Thyroid gland (tissue), 4 donors: ENCODE measurements at regions not wholly inside any gene's neighbourhood (a gene's known extent, or its start where the extent isn't known, plus 50 kb on each side); places are given as distances from the start of the nearest gene placed in this dataset.

ENCODE experiments used
- DNase-seq, 2 donors: peaks; one replicate each; pipeline ENCODE4 v3.0.0-alpha.2; 2019
- H3K27ac ChIP-seq, 3 donors: fragments of 200-600 bp; sonication (generic); 1 replicate in 2 of 3; 2 replicates in 1 of 3; pipeline ENCODE4 v1.5.1; 2016 to 2019; ENCODE audit warnings: mild to moderate bottlenecking in 1 of 3, moderate library complexity in 1 of 3
- H3K27me3 ChIP-seq: fragments of 200-600 bp; sonication (generic); one replicate; pipeline ENCODE4 v1.5.1; 2019
- H3K36me3 ChIP-seq, 2 donors: fragments of 200-600 bp; sonication (generic); one replicate each; pipeline ENCODE4 v1.5.1; 2016 to 2019
- H3K4me1 ChIP-seq, 2 donors: fragments of 200-600 bp; sonication (generic); one replicate each; pipeline ENCODE4 v1.5.1; 2017 to 2019
- H3K4me3 ChIP-seq, 3 donors: fragments of 200-600 bp; sonication (generic); replicated peaks in 1 of 3; 1 replicate in 2 of 3; 2 replicates in 1 of 3; pipeline ENCODE4 v1.5.1; 2016; ENCODE audit warnings: mild to moderate bottlenecking in 1 of 3
- H3K9me3 ChIP-seq: fragments of 200-600 bp; sonication (generic); one replicate; pipeline ENCODE4 v1.5.1; 2017
- CTCF ChIP-seq, 6 experiments: fragments of 200-600 bp in 3 of 6; fragments of 450-650 bp in 3 of 6; sonication (generic) in 3 of 6; IDR thresholded peaks; one replicate each; pipeline ENCODE4 v1.5.1; 2016 to 2019; ENCODE audit warnings: antibody characterized with exemption in 6 of 6, mild to moderate bottlenecking in 2 of 6, inconsistent platforms in 1 of 6, moderate library complexity in 1 of 6
- POLR2A ChIP-seq, 2 donors: fragments of 450-650 bp; IDR thresholded peaks; one replicate each; pipeline ENCODE4 v1.6.1; 2017; ENCODE audit warnings: antibody characterized with exemption in 2 of 2, mild to moderate bottlenecking in 2 of 2, moderate library complexity in 1 of 2
- WGBS, 2 donors: methylation state at CpG; one replicate each; pipeline ENCODE4 v1.1.5; 2017; 5-methylcytosine and 5-hydroxymethylcytosine counted together
- intact Hi-C: fragments of 100-400 bp; cut with DNase I; formaldehyde crosslinking; loops from one replicate; pipeline ENCODE4 v1.15.1; 2023

GRCh38 chr18:72342933-72343332 is 201.2 kb downstream of the CBLN2 start:
- Histone ChIP-seq H3K27me3 (no peaks in the 10 kb centered on the region), H3K27ac (no peak overlapping the region), H3K4me3 (no peak overlapping the region), H3K36me3 (no peaks in the 10 kb centered on the region), H3K4me1 (no peaks in the 10 kb centered on the region), H3K9me3 (no peaks in the 10 kb centered on the region)
- intact Hi-C loops = no loop called here
- TF ChIP-seq CTCF (IDR thresholded peaks at IDR 0.05) (no peak), POLR2A (IDR thresholded peaks at IDR 0.05) (no peak)
- WGBS, 2 donors = 60 to 70% methylated on average over 2 of the region's 2 CpGs
- no peak for DNase-seq

GRCh38 chr18:72339976-72340375 is 204.2 kb downstream of the CBLN2 start:
- intact Hi-C loops = no loop called here
- Histone ChIP-seq H3K27ac (no peak overlapping the region), H3K27me3 (no peaks in the 10 kb centered on the region), H3K9me3 (no peaks in the 10 kb centered on the region), H3K36me3 (no peaks in the 10 kb centered on the region), H3K4me1 (no peaks in the 10 kb centered on the region), H3K4me3 (no peak overlapping the region)
- DNase-seq = no peak
- WGBS, 2 donors = 88 to 90% methylated on average over 1 of the region's 1 CpG
- TF ChIP-seq POLR2A (IDR thresholded peaks at IDR 0.05) = no peak

GRCh38 chr18:72336786-72337185 is 207.4 kb downstream of the CBLN2 start:
- intact Hi-C loops = no loop called here
- Histone ChIP-seq H3K9me3 (no peaks in the 10 kb centered on the region), H3K4me1 (no peaks in the 10 kb centered on the region), H3K27ac (no peak overlapping the region), H3K4me3 (no peak overlapping the region), H3K36me3 (no peaks in the 10 kb centered on the region), H3K27me3 (no peaks in the 10 kb centered on the region)
- TF ChIP-seq CTCF (IDR thresholded peaks at IDR 0.05) (no peak), POLR2A (IDR thresholded peaks at IDR 0.05) (no peak)
- DNase-seq = no peak

- WGBS, 2 donors = 56 to 65% methylated on average over 2 of the region's 2 CpGs
Observed at GRCh38 chr18:72329533-72329932, 214.6 kb downstream of the CBLN2 start.

GRCh38 chr18:72325307-72325706 is 218.8 kb downstream of the CBLN2 start:
- no peaks in the 10 kb centered on the region for H3K27me3 ChIP-seq
- H3K27ac ChIP-seq = no peak overlapping the region
- no peaks in the 10 kb centered on the region for H3K4me1 ChIP-seq
- TF ChIP-seq POLR2A (IDR thresholded peaks at IDR 0.05) (no peak), CTCF (IDR thresholded peaks at IDR 0.05) (no peak)
- 70 to 77% methylated on average over 5 of the region's 5 CpGs for WGBS, 2 donors
- H3K4me3 ChIP-seq = no peak overlapping the region
- intact Hi-C loops = no loop called here
- H3K36me3 ChIP-seq = no peaks in the 10 kb centered on the region
- DNase-seq = no peak
- H3K9me3 ChIP-seq = no peaks in the 10 kb centered on the region

More at GRCh38 chr18:72329533-72329932, 214.6 kb downstream of the CBLN2 start:
- Histone ChIP-seq H3K36me3 (no peaks in the 10 kb centered on the region), H3K9me3 (no peaks in the 10 kb centered on the region), H3K4me3 (no peak overlapping the region), H3K27me3 (no peaks in the 10 kb centered on the region), H3K27ac (no peak overlapping the region), H3K4me1 (no peaks in the 10 kb centered on the region)
- intact Hi-C loops = no loop called here
- no peak for TF ChIP-seq POLR2A (IDR thresholded peaks at IDR 0.05)
- no peak for TF ChIP-seq CTCF (IDR thresholded peaks at IDR 0.05)
- no peak for DNase-seq

GRCh38 chr18:72324677-72325076 is 219.5 kb downstream of the CBLN2 start:
- Histone ChIP-seq H3K4me1 (no peaks in the 10 kb centered on the region), H3K4me3 (no peak overlapping the region), H3K9me3 (no peaks in the 10 kb centered on the region), H3K27ac (no peak overlapping the region), H3K36me3 (no peaks in the 10 kb centered on the region), H3K27me3 (no peaks in the 10 kb centered on the region)
- intact Hi-C loops = no loop called here
- WGBS, 2 donors = 79 to 80% methylated on average over 4 of the region's 4 CpGs
- DNase-seq = no peak
- no peak for TF ChIP-seq POLR2A (IDR thresholded peaks at IDR 0.05)
- TF ChIP-seq CTCF (IDR thresholded peaks at IDR 0.05) = no peak
